Tibial nerve (tissue), 4 donors: ENCODE measurements at regions not wholly inside any gene's neighbourhood (a gene's known extent, or its start where the extent isn't known, plus 50 kb on each side); places are given as distances from the start of the nearest gene placed in this dataset.

Experiments
- DNase-seq, 2 donors: peaks; one replicate each; pipeline ENCODE4 v3.0.0-alpha.2; 2019; ENCODE audit warnings: low spot score in 2 of 2
- H3K27ac ChIP-seq, 4 donors: fragments of 200-600 bp; sonication (generic) in 3 of 4; one replicate each; pipeline ENCODE4 v1.5.1; 2017 to 2019; ENCODE audit warnings: mild to moderate bottlenecking in 1 of 4
- H3K27me3 ChIP-seq, 2 donors: fragments of 200-600 bp; sonication (generic) in 1 of 2; one replicate each; pipeline versions ENCODE4 v1.5.1 to v1.6.0; 2017 to 2019
- H3K36me3 ChIP-seq, 3 donors: fragments of 200-600 bp; sonication (generic); one replicate each; pipeline ENCODE4 v1.5.1; 2018 to 2019
- H3K4me1 ChIP-seq, 4 donors: fragments of 200-600 bp; sonication (generic) in 3 of 4; one replicate each; pipeline ENCODE4 v1.5.1; 2017 to 2019
- H3K4me3 ChIP-seq, 4 donors: fragments of 200-600 bp; sonication (generic) in 3 of 4; one replicate each; pipeline ENCODE4 v1.5.1; 2017 to 2019; ENCODE audit warnings: mild to moderate bottlenecking in 1 of 4, moderate library complexity in 1 of 4
- H3K9me3 ChIP-seq, 4 donors: fragments of 200-600 bp; sonication (generic) in 3 of 4; one replicate each; pipeline ENCODE4 v1.5.1; 2017 to 2019
- CTCF ChIP-seq, 5 experiments: fragments of 200-600 bp in 3 of 5; fragments of 450-650 bp in 2 of 5; sonication (generic) in 3 of 5; IDR thresholded peaks; one replicate each; pipeline ENCODE4 v1.5.1; 2016 to 2019; ENCODE audit warnings: antibody characterized with exemption in 5 of 5, mild to moderate bottlenecking in 3 of 5, moderate library complexity in 2 of 5
- EP300 ChIP-seq, 2 donors: sonication (generic); formaldehyde crosslinking; IDR thresholded peaks; one replicate each; pipeline ENCODE4 v1.6.1; 2017; ENCODE audit warnings: antibody characterized with exemption in 2 of 2, mild to moderate bottlenecking in 1 of 2
- POLR2A ChIP-seq, 2 donors: fragments of 450-650 bp; IDR thresholded peaks; one replicate each; pipeline ENCODE4 v1.6.1; 2017; ENCODE audit warnings: antibody characterized with exemption in 2 of 2, mild to moderate bottlenecking in 2 of 2, moderate library complexity in 2 of 2
- WGBS, 2 donors: methylation state at CpG; one replicate each; pipeline ENCODE4 v1.1.5; 2018; 5-methylcytosine and 5-hydroxymethylcytosine counted together

GRCh38 chr1:192941722-192942411 lies 117.3 kb downstream of the UCHL5 start:
- no peak for DNase-seq
- no peak overlapping the region for H3K4me3 ChIP-seq
- TF ChIP-seq POLR2A (IDR thresholded peaks at IDR 0.05): no peak
- no peak for TF ChIP-seq EP300 (IDR thresholded peaks at IDR 0.05)
- TF ChIP-seq CTCF (IDR thresholded peaks at IDR 0.05): no peak
- H3K27me3 ChIP-seq: no peaks in the 10 kb centered on the region
- no peaks in the 10 kb centered on the region for H3K9me3 ChIP-seq
- H3K27ac ChIP-seq: no peak overlapping the region
- no peaks in the 10 kb centered on the region for H3K4me1 ChIP-seq
- 87 to 92% methylated on average over 5 of the region's 5 CpGs for WGBS, 2 donors
- no peaks in the 10 kb centered on the region for H3K36me3 ChIP-seq

GRCh38 chr1:192943108-192943507 lies 116.1 kb downstream of the UCHL5 start:
- no peak for DNase-seq
- Histone ChIP-seq H3K27me3 (no peaks in the 10 kb centered on the region), H3K4me3 (no peak overlapping the region), H3K9me3 (no peaks in the 10 kb centered on the region), H3K27ac (no peak overlapping the region), H3K36me3 (no peaks in the 10 kb centered on the region), H3K4me1 (no peaks in the 10 kb centered on the region)
- WGBS, 2 donors: 60 to 64% methylated on average over 3 of the region's 3 CpGs
- no peak for TF ChIP-seq CTCF (IDR thresholded peaks at IDR 0.05)
- TF ChIP-seq POLR2A (IDR thresholded peaks at IDR 0.05): no peak
- no peak for TF ChIP-seq EP300 (IDR thresholded peaks at IDR 0.05)

GRCh38 chr1:192943522-192943921 lies 115.6 kb downstream of the UCHL5 start:
- Histone ChIP-seq H3K27me3 (no peaks in the 10 kb centered on the region), H3K36me3 (no peaks in the 10 kb centered on the region), H3K4me1 (no peaks in the 10 kb centered on the region), H3K27ac (no peak overlapping the region), H3K9me3 (no peaks in the 10 kb centered on the region), H3K4me3 (no peak overlapping the region)
- no peak for DNase-seq
- TF ChIP-seq POLR2A (IDR thresholded peaks at IDR 0.05) (no peak), EP300 (IDR thresholded peaks at IDR 0.05) (no peak), CTCF (IDR thresholded peaks at IDR 0.05) (no peak)
- WGBS, 2 donors: 46 to 60% methylated on average over 1 of the region's 1 CpG

- Histone ChIP-seq H3K4me3 (no peak overlapping the region), H3K36me3 (no peaks in the 10 kb centered on the region), H3K27ac (no peak overlapping the region), H3K9me3 (no peaks in the 10 kb centered on the region), H3K4me1 (no peaks in the 10 kb centered on the region), H3K27me3 (no peaks in the 10 kb centered on the region)
- WGBS, 2 donors: 73 to 84% methylated on average over 5 of the region's 5 CpGs
- no peak for DNase-seq
- TF ChIP-seq EP300 (IDR thresholded peaks at IDR 0.05): no peak
- no peak for TF ChIP-seq POLR2A (IDR thresholded peaks at IDR 0.05)
- no peak for TF ChIP-seq CTCF (IDR thresholded peaks at IDR 0.05)
These were observed 113.6 kb downstream of the UCHL5 start for GRCh38 chr1:192945390-192946130.

GRCh38 chr1:192949783-192950182 lies 109.4 kb downstream of the UCHL5 start:
- Histone ChIP-seq H3K27ac (no peak overlapping the region), H3K36me3 (no peaks in the 10 kb centered on the region), H3K27me3 (no peaks in the 10 kb centered on the region), H3K4me3 (no peak overlapping the region), H3K4me1 (no peaks in the 10 kb centered on the region), H3K9me3 (no peaks in the 10 kb centered on the region)
- WGBS, 2 donors: 81 to 88% methylated on average over 5 of the region's 5 CpGs
- no peak for DNase-seq
- TF ChIP-seq POLR2A (IDR thresholded peaks at IDR 0.05) (no peak), CTCF (IDR thresholded peaks at IDR 0.05) (no peak), EP300 (IDR thresholded peaks at IDR 0.05) (no peak)
